ENCODE measurements at regions not wholly inside any gene's neighbourhood (a gene's known extent, or its start where the extent isn't known, plus 50 kb on each side); places are given as distances from the start of the nearest gene placed in this dataset.

DNA sequence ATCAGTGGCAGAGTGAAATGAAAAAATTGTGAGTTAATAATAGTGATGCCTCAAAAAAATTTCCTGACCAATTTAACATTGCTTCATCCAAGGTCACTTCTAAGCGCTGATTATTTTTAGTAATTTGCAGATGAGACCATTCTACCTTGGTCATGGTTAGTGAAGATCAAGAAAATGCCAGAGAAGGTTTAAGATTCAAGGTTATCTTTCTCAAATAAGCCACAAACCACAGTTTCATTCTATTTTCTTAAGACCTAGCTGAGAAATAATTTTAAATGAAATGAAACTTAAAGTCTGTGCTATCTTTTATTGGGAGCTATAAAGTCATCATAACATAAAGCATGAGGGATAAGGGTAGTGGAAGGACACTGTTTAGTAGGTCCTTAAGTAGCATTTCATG, 353.9 kb upstream of the NAALADL2 start:
- no peak for TF ChIP-seq EP300 (IDR thresholded peaks at IDR 0.05; ENCODE audit: borderline replicate concordance in 1 of 2, control insufficient read depth in 1 of 2, low read depth in 2 of 2, low read length in 2 of 2)
- TF ChIP-seq, protein P1, sequence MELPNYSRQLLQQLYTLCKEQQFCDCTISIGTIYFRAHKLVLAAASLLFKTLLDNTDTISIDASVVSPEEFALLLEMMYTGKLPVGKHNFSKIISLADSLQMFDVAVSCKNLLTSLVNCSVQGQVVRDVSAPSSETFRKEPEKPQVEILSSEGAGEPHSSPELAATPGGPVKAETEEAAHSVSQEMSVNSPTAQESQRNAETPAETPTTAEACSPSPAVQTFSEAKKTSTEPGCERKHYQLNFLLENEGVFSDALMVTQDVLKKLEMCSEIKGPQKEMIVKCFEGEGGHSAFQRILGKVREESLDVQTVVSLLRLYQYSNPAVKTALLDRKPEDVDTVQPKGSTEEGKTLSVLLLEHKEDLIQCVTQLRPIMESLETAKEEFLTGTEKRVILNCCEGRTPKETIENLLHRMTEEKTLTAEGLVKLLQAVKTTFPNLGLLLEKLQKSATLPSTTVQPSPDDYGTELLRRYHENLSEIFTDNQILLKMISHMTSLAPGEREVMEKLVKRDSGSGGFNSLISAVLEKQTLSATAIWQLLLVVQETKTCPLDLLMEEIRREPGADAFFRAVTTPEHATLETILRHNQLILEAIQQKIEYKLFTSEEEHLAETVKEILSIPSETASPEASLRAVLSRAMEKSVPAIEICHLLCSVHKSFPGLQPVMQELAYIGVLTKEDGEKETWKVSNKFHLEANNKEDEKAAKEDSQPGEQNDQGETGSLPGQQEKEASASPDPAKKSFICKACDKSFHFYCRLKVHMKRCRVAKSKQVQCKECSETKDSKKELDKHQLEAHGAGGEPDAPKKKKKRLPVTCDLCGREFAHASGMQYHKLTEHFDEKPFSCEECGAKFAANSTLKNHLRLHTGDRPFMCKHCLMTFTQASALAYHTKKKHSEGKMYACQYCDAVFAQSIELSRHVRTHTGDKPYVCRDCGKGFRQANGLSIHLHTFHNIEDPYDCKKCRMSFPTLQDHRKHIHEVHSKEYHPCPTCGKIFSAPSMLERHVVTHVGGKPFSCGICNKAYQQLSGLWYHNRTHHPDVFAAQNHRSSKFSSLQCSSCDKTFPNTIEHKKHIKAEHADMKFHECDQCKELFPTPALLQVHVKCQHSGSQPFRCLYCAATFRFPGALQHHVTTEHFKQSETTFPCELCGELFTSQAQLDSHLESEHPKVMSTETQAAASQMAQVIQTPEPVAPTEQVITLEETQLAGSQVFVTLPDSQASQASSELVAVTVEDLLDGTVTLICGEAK (IDR thresholded peaks at IDR 0.05; ENCODE audit: borderline replicate concordance) = no peak
- no peak for TF ChIP-seq HDGF (IDR thresholded peaks at IDR 0.05)
- no peak for TF ChIP-seq FOS (IDR thresholded peaks at IDR 0.05; ENCODE audit: borderline replicate concordance, extremely low read depth, insufficient read length)
- no peak for TF ChIP-seq NR2C2 (IDR thresholded peaks at IDR 0.05; ENCODE audit: borderline replicate concordance, control insufficient read depth, insufficient read length, low read depth)
- no peak for TF ChIP-seq SP1 (IDR thresholded peaks at IDR 0.05; ENCODE audit: low read depth, low read length)
- TF ChIP-seq, protein P2, sequence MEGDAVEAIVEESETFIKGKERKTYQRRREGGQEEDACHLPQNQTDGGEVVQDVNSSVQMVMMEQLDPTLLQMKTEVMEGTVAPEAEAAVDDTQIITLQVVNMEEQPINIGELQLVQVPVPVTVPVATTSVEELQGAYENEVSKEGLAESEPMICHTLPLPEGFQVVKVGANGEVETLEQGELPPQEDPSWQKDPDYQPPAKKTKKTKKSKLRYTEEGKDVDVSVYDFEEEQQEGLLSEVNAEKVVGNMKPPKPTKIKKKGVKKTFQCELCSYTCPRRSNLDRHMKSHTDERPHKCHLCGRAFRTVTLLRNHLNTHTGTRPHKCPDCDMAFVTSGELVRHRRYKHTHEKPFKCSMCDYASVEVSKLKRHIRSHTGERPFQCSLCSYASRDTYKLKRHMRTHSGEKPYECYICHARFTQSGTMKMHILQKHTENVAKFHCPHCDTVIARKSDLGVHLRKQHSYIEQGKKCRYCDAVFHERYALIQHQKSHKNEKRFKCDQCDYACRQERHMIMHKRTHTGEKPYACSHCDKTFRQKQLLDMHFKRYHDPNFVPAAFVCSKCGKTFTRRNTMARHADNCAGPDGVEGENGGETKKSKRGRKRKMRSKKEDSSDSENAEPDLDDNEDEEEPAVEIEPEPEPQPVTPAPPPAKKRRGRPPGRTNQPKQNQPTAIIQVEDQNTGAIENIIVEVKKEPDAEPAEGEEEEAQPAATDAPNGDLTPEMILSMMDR (IDR thresholded peaks at IDR 0.05 in 2 of 3, conservative IDR thresholded peaks at IDR 0.05 in 1 of 3; ENCODE audit: control insufficient read depth in 2 of 3, extremely low read depth in 1 of 3, insufficient read depth in 1 of 3, low read depth in 3 of 3, low read length in 3 of 3) = no peak
- TF ChIP-seq ZNF592 (IDR thresholded peaks at IDR 0.05) = no peak
- no peak for TF ChIP-seq ZNF622 (IDR thresholded peaks at IDR 0.05)
- TF ChIP-seq TAF1 (IDR thresholded peaks at IDR 0.05; ENCODE audit: borderline replicate concordance, low read depth, low read length) = no peak
- TF ChIP-seq, protein P3, sequence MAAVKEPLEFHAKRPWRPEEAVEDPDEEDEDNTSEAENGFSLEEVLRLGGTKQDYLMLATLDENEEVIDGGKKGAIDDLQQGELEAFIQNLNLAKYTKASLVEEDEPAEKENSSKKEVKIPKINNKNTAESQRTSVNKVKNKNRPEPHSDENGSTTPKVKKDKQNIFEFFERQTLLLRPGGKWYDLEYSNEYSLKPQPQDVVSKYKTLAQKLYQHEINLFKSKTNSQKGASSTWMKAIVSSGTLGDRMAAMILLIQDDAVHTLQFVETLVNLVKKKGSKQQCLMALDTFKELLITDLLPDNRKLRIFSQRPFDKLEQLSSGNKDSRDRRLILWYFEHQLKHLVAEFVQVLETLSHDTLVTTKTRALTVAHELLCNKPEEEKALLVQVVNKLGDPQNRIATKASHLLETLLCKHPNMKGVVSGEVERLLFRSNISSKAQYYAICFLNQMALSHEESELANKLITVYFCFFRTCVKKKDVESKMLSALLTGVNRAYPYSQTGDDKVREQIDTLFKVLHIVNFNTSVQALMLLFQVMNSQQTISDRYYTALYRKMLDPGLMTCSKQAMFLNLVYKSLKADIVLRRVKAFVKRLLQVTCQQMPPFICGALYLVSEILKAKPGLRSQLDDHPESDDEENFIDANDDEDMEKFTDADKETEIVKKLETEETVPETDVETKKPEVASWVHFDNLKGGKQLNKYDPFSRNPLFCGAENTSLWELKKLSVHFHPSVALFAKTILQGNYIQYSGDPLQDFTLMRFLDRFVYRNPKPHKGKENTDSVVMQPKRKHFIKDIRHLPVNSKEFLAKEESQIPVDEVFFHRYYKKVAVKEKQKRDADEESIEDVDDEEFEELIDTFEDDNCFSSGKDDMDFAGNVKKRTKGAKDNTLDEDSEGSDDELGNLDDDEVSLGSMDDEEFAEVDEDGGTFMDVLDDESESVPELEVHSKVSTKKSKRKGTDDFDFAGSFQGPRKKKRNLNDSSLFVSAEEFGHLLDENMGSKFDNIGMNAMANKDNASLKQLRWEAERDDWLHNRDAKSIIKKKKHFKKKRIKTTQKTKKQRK (IDR thresholded peaks at IDR 0.05; ENCODE audit: low read depth, low read length) = no peak
